Trophoblast cell (in vitro differentiated cells and primary cell): ENCODE measurements at regions not wholly inside any gene's neighbourhood (a gene's known extent, or its start where the extent isn't known, plus 50 kb on each side); places are given as distances from the start of the nearest gene placed in this dataset.
A peak's percentile ranks its signal among the peaks of the same experiment; 100 is the strongest.

ENCODE experiments used
- DNase-seq, 2 donors: peaks; one replicate each; pipeline ENCODE4 v3.0.0-alpha.2; 2016
- H2AFZ ChIP-seq: 2 replicates; pipeline ENCODE4 v1.6.1; 2013; ENCODE audit warnings: low read length, moderate library complexity, mild to moderate bottlenecking; ENCODE audit not compliant: insufficient read depth, poor library complexity
- H2AK5ac ChIP-seq: 2 replicates; pipeline ENCODE4 v1.6.1; 2013; ENCODE audit warnings: mild to moderate bottlenecking, low read length
- H2BK120ac ChIP-seq: 2 replicates; pipeline ENCODE4 v1.6.1; 2013; ENCODE audit warnings: low read length, mild to moderate bottlenecking, moderate library complexity; ENCODE audit not compliant: insufficient read depth, poor library complexity
- H2BK12ac ChIP-seq: 2 replicates; pipeline ENCODE4 v1.6.1; 2013; ENCODE audit warnings: mild to moderate bottlenecking, low read length, moderate library complexity
- H2BK5ac ChIP-seq: 2 replicates; pipeline ENCODE4 v1.6.1; 2013; ENCODE audit warnings: low read length, low read depth, moderate library complexity, mild to moderate bottlenecking; ENCODE audit not compliant: poor library complexity
- H3K14ac ChIP-seq: 2 replicates; pipeline ENCODE4 v1.6.1; 2013; ENCODE audit warnings: mild to moderate bottlenecking, low read length
- H3K18ac ChIP-seq: 2 replicates; pipeline ENCODE4 v1.6.1; 2013; ENCODE audit warnings: mild to moderate bottlenecking, low read length
- H3K23ac ChIP-seq: 2 replicates; pipeline ENCODE4 v1.6.1; 2013; ENCODE audit warnings: low read length
- H3K27ac ChIP-seq: 2 replicates; pipeline ENCODE4 v1.5.1; 2013; ENCODE audit warnings: low read depth, mild to moderate bottlenecking, inconsistent platforms, low read length, moderate library complexity
- H3K27me3 ChIP-seq: 2 replicates; pipeline ENCODE4 v1.6.1; 2013; ENCODE audit warnings: inconsistent platforms, mild to moderate bottlenecking, low read length, moderate library complexity; ENCODE audit not compliant: insufficient read depth
- H3K36me3 ChIP-seq, 2 experiments: 1 replicate in 1 of 2; 2 replicates in 1 of 2; pipeline ENCODE4 v1.6.1; 2013; ENCODE audit warnings: low read length in 2 of 2, mild to moderate bottlenecking in 2 of 2, moderate library complexity in 1 of 2; ENCODE audit not compliant: insufficient read depth in 2 of 2, control insufficient read depth in 1 of 2
- H3K4ac ChIP-seq: 2 replicates; pipeline ENCODE4 v1.6.1; 2013; ENCODE audit warnings: low read depth, mild to moderate bottlenecking, low read length, moderate library complexity
- H3K4me1 ChIP-seq, 2 experiments: 1 replicate in 1 of 2; 2 replicates in 1 of 2; pipeline ENCODE4 v1.6.1; 2013; ENCODE audit warnings: low read length in 2 of 2, mild to moderate bottlenecking in 2 of 2, moderate library complexity in 1 of 2; ENCODE audit not compliant: insufficient read depth in 2 of 2, control insufficient read depth in 1 of 2
- H3K4me2 ChIP-seq: 2 replicates; pipeline ENCODE4 v1.6.1; 2013; ENCODE audit warnings: inconsistent platforms, mild to moderate bottlenecking, low read length, moderate library complexity
- H3K4me3 ChIP-seq: 2 replicates; pipeline ENCODE4 v1.5.1; 2013; ENCODE audit warnings: mild to moderate bottlenecking, low read depth, low read length, inconsistent platforms
- H3K79me1 ChIP-seq: one replicate; pipeline ENCODE4 v1.6.1; 2013; ENCODE audit warnings: low read length
- H3K79me2 ChIP-seq: 2 replicates; pipeline ENCODE4 v1.6.1; 2013; ENCODE audit warnings: low read length, mild to moderate bottlenecking; ENCODE audit not compliant: control insufficient read depth, insufficient read depth, poor library complexity
- H3K9ac ChIP-seq: 2 replicates; pipeline ENCODE4 v1.6.1; 2013; ENCODE audit warnings: mild to moderate bottlenecking, low read length
- H3K9me3 ChIP-seq: 2 replicates; pipeline ENCODE4 v1.6.1; 2013; ENCODE audit warnings: low read depth, mild to moderate bottlenecking, control low read depth, inconsistent platforms, low read length; ENCODE audit not compliant: insufficient read depth
- H4K12ac ChIP-seq: 2 replicates; pipeline ENCODE4 v1.6.1; 2013; ENCODE audit warnings: low read depth, mild to moderate bottlenecking, low read length, moderate library complexity
- H4K8ac ChIP-seq: 2 replicates; pipeline ENCODE4 v1.6.1; 2013; ENCODE audit warnings: low read depth, mild to moderate bottlenecking, low read length, moderate library complexity
- H4K91ac ChIP-seq: one replicate; pipeline ENCODE4 v1.6.1; 2013; ENCODE audit warnings: low read depth, mild to moderate bottlenecking, low read length, moderate library complexity
- WGBS: extraction: QIAGEN DNeasy Blood & Tissue Kit; methylation state at CpG from one replicate; pipeline ENCODE4 v1.1.7; 2013; ENCODE audit warnings: missing lambda C conversion rate; ENCODE audit not compliant: insufficient read length, insufficient coverage; ENCODE audit errors: extremely low coverage; 5-methylcytosine and 5-hydroxymethylcytosine counted together

DNA sequence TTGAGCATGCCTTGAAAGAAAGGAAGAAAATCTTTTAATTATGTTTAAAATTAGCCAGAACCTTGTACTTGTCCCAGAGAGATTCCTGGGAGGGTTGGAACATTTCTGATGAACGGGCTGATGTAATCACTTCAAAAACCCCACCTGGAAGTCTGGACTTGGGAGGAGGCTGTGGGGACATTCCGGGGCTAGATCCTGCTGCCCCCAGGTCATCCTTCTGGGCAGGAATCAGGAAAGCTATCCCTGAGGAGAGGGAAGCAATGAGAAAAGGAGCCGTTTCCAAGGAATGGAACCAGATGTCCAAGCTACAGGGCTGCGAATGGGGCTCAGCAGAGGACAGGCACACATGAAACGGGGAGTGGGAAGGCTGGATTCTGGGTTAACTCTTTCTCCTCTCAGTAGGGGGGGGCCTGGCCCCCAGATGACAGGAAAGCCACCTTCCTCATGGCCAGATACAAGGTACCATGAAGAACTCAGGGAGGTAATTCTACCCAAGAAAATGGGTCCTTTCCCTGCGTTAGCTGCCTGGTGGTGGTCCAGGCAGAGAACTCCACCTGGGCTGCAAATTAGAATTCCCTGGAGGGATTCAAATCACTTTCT is 280.1 kb downstream of the TCF7L2 start:
- peak overlapping the region; percentile 15 for H2AK5ac ChIP-seq
- no peak overlapping the region for H3K23ac ChIP-seq
- H2AFZ ChIP-seq, result no peak overlapping the region
- no peak overlapping the region for H3K4me2 ChIP-seq
- peak overlapping the region; percentile 22 for H4K8ac ChIP-seq
- no peaks in the 10 kb centered on the region for H3K9me3 ChIP-seq
- no peak overlapping the region for H3K4me3 ChIP-seq
- no peak overlapping the region for H3K4ac ChIP-seq
- H2BK12ac ChIP-seq, result no peak overlapping the region
- no peaks in the 10 kb centered on the region for H3K36me3 ChIP-seq
- peaks cover 4 to 5% of the 10 kb centered on the region in 2 experiments for H3K4me1 ChIP-seq
- H2BK120ac ChIP-seq, result peak overlapping the region; percentile 14
- H3K14ac ChIP-seq, result peak overlapping the region; percentile 35
- no peaks in the 10 kb centered on the region for H3K27me3 ChIP-seq
- H3K9ac ChIP-seq, result no peak overlapping the region
- peak; percentile 76 to 78 for DNase-seq
- WGBS, result no CpG with 5 or more reads among the region's 6 CpGs
- no peaks in the 10 kb centered on the region for H3K79me2 ChIP-seq
- H3K79me1 ChIP-seq, result peaks cover 2% of the 10 kb centered on the region
- H3K27ac ChIP-seq, result peak overlapping the region; percentile 19
- H3K18ac ChIP-seq, result peak overlapping the region; percentile 54
- peak overlapping the region; percentile 61 for H4K91ac ChIP-seq
- H4K12ac ChIP-seq, result no peak overlapping the region
- peak overlapping the region; percentile 46 for H2BK5ac ChIP-seq

- no CpG with 5 or more reads among the region's 5 CpGs for WGBS
- Histone ChIP-seq H3K27me3 (no peaks in the 10 kb centered on the region), H4K8ac (no peak overlapping the region), H4K12ac (no peak overlapping the region), H3K4me1 (peaks cover 4 to 5% of the 10 kb centered on the region in 2 experiments), H2BK12ac (no peak overlapping the region), H3K4me2 (no peak overlapping the region), H3K14ac (peak overlapping the region; percentile 63), H3K27ac (no peak overlapping the region), H3K23ac (no peak overlapping the region), H2BK120ac (no peak overlapping the region), H3K4ac (no peak overlapping the region), H4K91ac (no peak overlapping the region), H3K36me3 (no peaks in the 10 kb centered on the region), H2BK5ac (peak overlapping the region; percentile 36), H3K79me1 (peaks cover 2% of the 10 kb centered on the region), H2AK5ac (no peak overlapping the region), H2AFZ (no peak overlapping the region), H3K9me3 (no peaks in the 10 kb centered on the region), H3K18ac (no peak overlapping the region), H3K9ac (no peak overlapping the region), H3K79me2 (no peaks in the 10 kb centered on the region), H3K4me3 (no peak overlapping the region)
- no peak for DNase-seq
These were observed 283.0 kb downstream of the TCF7L2 start for GRCh38 chr10:113232928-113233511.

- Histone ChIP-seq H3K27me3 (no peaks in the 10 kb centered on the region), H3K4ac (no peak overlapping the region), H2AK5ac (no peak overlapping the region), H2BK120ac (no peak overlapping the region), H3K18ac (no peak overlapping the region), H3K4me3 (no peak overlapping the region), H3K79me1 (peaks cover 2% of the 10 kb centered on the region), H4K8ac (no peak overlapping the region), H3K9me3 (no peaks in the 10 kb centered on the region), H2AFZ (no peak overlapping the region), H3K14ac (no peak overlapping the region), H3K4me1 (peaks cover 4 to 5% of the 10 kb centered on the region in 2 experiments), H3K4me2 (no peak overlapping the region), H3K27ac (no peak overlapping the region), H2BK5ac (no peak overlapping the region), H4K12ac (no peak overlapping the region), H4K91ac (no peak overlapping the region), H3K79me2 (no peaks in the 10 kb centered on the region), H2BK12ac (no peak overlapping the region), H3K23ac (no peak overlapping the region), H3K36me3 (no peaks in the 10 kb centered on the region), H3K9ac (no peak overlapping the region)
- no CpG with 5 or more reads among the region's 3 CpGs for WGBS
- no peak for DNase-seq
These were observed 284.4 kb downstream of the TCF7L2 start for GRCh38 chr10:113234481-113234880.

DNA sequence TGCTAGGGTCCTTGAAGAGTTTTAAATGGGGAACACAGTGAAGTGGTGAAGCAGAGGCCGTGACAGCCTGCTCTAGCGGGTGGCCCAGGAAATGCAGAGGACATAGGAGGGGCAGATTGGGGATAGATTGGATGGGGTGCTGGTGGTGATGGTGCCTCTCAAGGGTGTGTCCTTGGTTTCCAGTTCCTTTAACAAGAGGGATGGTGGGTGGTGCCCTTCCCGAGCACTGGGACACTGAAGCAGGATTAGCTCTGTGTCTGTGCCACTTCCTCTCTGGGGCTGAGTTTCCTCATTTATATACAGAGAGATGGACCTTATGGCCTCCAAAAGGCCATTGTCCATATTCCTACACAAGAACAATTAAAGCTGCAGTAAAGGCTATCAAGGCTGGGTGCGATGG is 285.5 kb downstream of the TCF7L2 start:
- no CpG with 5 or more reads among the region's 4 CpGs for WGBS
- Histone ChIP-seq H2BK12ac (no peak overlapping the region), H4K91ac (no peak overlapping the region), H3K23ac (no peak overlapping the region), H3K4me1 (peaks cover 0 to under 1% of the 10 kb centered on the region in 2 experiments), H3K14ac (no peak overlapping the region), H3K79me1 (no peaks in the 10 kb centered on the region), H3K27me3 (no peaks in the 10 kb centered on the region), H3K4me2 (no peak overlapping the region), H3K9ac (no peak overlapping the region), H3K9me3 (no peaks in the 10 kb centered on the region), H4K12ac (no peak overlapping the region), H3K36me3 (no peaks in the 10 kb centered on the region), H3K4me3 (no peak overlapping the region), H2AK5ac (no peak overlapping the region), H2AFZ (no peak overlapping the region), H4K8ac (no peak overlapping the region), H3K18ac (no peak overlapping the region), H2BK5ac (no peak overlapping the region), H3K27ac (no peak overlapping the region), H3K79me2 (no peaks in the 10 kb centered on the region), H2BK120ac (no peak overlapping the region), H3K4ac (no peak overlapping the region)
- DNase-seq, result no peak
